GM18519 (cell line): ENCODE measurements at regions not wholly inside any gene's neighbourhood (a gene's known extent, or its start where the extent isn't known, plus 50 kb on each side); places are given as distances from the start of the nearest gene placed in this dataset.

Source experiments
- ATAC-seq: cut with Tn5 transposase; IDR thresholded peaks from one replicate; pipeline ENCODE4 v1.9.1; 2021; ENCODE audit warnings: mild to moderate bottlenecking, moderate library complexity; ENCODE audit not compliant: unreplicated experiment, low FRiP score

- no peak for ATAC-seq
Measured at GRCh38 chr9:13902286-13903066, 411.5 kb downstream of the NFIB start.

GRCh38 chr9:13901176-13901575, 412.8 kb downstream of the NFIB start:
- no peak for ATAC-seq

GRCh38 chr9:13900449-13900848, 413.5 kb downstream of the NFIB start:
- no peak for ATAC-seq

- ATAC-seq: no peak
Measured at GRCh38 chr9:13899924-13900323, 414.0 kb downstream of the NFIB start.

- ATAC-seq: no peak
Measured at GRCh38 chr9:13898957-13899356, 415.0 kb downstream of the NFIB start.

GRCh38 chr9:13896922-13897835, 416.8 kb downstream of the NFIB start:
- ATAC-seq: no peak

GRCh38 chr9:13896047-13896446, 417.9 kb downstream of the NFIB start:
- ATAC-seq: no peak

GRCh38 chr9:13885258-13885657, 428.7 kb downstream of the NFIB start:
- ATAC-seq: no peak

- ATAC-seq: no peak
Measured at GRCh38 chr9:13879981-13880380, 434.0 kb downstream of the NFIB start.

- no peak for ATAC-seq
Measured at GRCh38 chr9:13879011-13879410, 434.9 kb downstream of the NFIB start.

- ATAC-seq: no peak
Measured at GRCh38 chr9:13878241-13878711, 435.7 kb downstream of the NFIB start.

- no peak for ATAC-seq
Measured at GRCh38 chr9:13876741-13877140, 437.2 kb downstream of the NFIB start.

- no peak for ATAC-seq
Measured at GRCh38 chr9:13873203-13873602, 440.7 kb downstream of the NFIB start.

- ATAC-seq: no peak
Measured at GRCh38 chr9:13868336-13868735, 445.6 kb downstream of the NFIB start.

GRCh38 chr9:13865869-13866268, 448.1 kb downstream of the NFIB start:
- ATAC-seq: no peak

- ATAC-seq: no peak
Measured at GRCh38 chr9:13863112-13863511, 450.8 kb downstream of the NFIB start.

- no peak for ATAC-seq
Measured at GRCh38 chr9:13862654-13863053, 451.3 kb downstream of the NFIB start.

GRCh38 chr9:13860946-13861640, 452.8 kb downstream of the NFIB start:
- ATAC-seq: no peak

GRCh38 chr9:13860019-13860418, 453.9 kb downstream of the NFIB start:
- no peak for ATAC-seq

- no peak for ATAC-seq
Measured at GRCh38 chr9:13857521-13857920, 456.4 kb downstream of the NFIB start.

GRCh38 chr9:13847270-13847669, 466.7 kb downstream of the NFIB start:
- no peak for ATAC-seq
